T-helper 9 cell (primary cell): ENCODE measurements at regions not wholly inside any gene's neighbourhood (a gene's known extent, or its start where the extent isn't known, plus 50 kb on each side); places are given as distances from the start of the nearest gene placed in this dataset.

Experiments
- DNase-seq: peaks from one replicate; pipeline ENCODE4 v3.0.0-alpha.2; 2020

DNA sequence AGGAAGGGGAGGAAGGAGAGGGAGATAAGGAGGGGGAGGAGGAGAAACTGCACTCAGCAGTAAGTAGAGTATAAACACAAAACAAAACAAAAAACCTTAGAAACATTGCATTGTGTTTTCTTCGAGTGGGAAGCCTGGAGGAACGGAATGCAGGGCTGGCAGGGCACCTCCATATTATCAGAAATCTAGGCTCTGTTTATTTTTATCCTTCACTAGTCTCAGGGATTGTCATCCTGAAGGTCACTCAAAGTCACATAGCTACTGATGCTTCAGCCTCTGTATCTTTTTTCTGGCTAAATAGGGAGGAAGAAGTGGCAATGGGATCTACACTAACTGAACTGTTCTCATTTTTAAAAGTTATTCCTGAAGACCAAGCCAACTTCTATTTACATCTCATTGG, 467.8 kb downstream of the KCTD12 start:
- no peak for DNase-seq

DNA sequence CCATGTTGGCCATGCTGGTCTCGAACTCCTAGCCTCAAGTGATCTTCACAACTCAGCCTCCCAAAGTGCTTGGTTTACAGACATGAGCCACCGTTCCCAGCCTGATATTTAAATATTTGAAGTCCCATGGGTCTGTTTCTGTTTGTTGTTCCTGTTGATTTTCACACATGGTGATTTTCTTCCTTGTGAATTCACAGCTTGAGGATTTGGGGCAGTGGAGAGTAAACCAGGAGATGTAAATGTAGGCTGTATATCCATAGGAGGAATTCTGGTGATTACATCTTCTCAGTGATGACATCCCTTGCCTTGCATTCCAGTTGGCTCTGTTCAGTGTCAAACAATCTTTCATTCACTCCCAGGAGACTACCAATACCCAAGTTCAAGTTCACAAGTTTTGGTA, 471.9 kb downstream of the KCTD12 start:
- no peak for DNase-seq

DNA sequence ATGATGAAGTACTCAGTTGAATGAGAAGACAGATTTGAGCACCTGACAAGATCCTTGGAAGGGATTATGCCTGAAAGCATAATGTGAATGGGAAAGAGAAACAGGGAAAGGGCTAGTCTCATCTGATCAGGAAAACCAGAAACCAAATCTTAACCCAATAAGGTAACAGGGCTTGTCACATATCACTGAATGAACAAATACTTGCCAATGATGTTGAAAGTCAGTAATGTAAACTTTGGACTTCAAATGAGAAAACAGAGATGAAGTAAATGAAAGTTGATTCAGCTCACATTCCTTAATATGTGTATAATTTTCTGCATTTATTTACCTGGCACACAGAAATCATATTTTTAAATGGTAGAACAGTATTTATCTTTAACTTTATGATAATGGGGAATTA, 480.0 kb downstream of the KCTD12 start:
- no peak for DNase-seq

DNA sequence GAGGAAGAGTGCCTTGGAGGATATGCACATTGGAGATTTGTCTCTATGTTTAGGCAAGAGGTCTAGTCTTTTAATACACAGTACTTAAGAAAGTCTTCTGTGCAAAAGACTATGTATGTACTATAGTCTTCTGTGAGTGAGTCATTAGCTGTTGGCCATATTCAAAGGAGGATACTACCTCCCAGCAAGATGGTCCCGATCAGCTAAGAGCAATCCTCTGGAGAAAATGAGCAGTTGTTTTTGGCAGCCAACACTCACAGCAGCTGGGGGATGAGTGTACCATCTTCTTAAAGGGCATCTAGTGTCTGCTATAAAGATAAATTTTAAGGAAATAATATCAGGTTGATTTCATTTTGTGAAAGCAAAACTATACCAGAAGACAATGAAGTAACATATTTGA, 487.8 kb downstream of the KCTD12 start:
- DNase-seq, result no peak

DNA sequence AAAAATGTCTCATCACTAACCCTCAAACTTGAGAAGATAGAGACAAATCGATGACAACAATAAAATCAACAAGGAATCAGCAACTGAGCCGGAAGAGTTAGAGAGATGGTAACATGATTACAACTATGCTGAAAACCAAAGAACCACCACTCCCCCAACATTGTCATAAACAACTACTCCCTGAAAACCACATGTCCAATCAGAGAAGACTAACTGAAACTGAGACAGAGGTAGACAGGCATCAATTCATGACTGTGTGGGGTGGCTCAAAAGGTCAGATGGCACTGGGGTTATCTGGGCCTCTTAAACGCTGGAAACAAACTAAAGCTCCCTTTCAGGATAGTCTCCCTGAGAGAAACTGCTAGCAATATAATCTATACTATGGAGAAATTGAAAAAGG, 488.8 kb downstream of the KCTD12 start:
- DNase-seq, result no peak

DNA sequence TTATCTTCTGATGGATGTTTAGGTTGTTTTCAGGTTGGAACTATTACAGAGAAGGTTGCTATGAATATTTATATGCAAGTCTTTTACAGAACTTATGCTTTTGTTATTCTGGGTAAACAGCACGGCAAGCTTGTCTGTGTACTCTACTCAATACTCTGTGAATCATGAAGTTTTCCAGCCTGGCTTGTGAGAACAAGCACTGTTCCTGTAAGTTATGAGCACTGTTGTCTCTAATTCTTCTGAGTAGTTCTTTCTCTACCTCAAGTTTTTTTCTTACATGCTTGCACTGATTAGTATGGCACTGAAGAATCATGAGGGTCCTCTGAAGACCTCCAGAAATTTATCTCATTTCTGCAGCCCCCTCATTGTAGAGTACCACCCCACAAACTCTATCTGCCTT, 496.9 kb downstream of the KCTD12 start:
- no peak for DNase-seq

DNA sequence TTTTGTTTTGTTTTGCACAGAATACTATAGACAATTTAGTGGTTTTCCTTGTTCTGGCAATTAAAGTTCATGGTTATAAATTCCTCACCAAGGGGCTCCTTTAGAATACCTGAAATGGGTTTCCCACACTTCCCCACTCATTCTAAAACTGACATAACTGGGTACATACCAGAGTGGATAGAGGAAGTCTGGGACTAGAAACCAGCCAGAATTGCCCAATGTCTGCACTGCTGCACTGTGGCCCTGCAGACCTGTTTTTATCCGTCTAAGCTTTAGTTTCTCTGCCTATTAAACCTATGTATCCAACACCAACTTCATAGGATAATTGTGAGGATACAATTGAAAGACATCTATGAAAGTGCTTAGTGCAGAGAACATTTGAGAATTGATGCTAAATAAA, 498.6 kb downstream of the KCTD12 start:
- DNase-seq, result no peak

DNA sequence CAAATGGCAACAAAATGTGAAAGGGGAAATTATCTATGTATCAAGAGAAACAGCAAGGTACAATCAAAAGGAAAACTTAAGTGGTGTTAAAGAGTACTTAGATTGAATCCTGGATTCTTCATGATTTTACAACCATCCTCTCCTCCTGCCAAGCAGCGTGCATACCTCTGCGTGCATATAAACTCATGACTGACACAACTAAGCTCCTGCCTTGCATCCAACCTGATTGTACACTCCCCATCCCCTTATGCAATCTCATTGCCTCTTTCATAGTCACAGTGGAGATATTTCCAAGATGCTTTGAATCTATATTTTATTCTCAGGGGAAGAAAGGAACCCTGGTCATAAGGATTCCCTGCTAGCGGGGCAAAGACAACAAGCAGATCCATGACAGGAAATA, 499.9 kb downstream of the KCTD12 start:
- DNase-seq, result no peak

DNA sequence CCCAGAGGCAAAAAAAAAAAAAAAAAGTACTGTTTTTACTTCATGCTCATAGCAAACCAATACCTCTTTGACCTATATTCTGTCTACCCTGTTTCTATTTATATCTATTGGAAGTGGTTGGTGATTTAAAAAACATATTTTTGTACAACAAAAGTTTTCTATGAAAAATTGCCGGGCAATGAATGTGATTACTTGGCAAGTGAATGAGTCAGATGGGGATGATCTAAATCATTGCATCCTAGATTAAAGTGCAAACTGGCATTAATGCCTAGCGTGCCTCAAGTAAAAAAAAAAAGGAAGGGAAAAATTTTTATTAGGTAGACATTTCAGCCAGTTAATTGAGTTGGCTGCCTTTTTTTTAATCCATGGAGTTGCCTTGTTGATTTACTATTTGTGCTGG, 500.6 kb downstream of the KCTD12 start:
- no peak for DNase-seq

DNA sequence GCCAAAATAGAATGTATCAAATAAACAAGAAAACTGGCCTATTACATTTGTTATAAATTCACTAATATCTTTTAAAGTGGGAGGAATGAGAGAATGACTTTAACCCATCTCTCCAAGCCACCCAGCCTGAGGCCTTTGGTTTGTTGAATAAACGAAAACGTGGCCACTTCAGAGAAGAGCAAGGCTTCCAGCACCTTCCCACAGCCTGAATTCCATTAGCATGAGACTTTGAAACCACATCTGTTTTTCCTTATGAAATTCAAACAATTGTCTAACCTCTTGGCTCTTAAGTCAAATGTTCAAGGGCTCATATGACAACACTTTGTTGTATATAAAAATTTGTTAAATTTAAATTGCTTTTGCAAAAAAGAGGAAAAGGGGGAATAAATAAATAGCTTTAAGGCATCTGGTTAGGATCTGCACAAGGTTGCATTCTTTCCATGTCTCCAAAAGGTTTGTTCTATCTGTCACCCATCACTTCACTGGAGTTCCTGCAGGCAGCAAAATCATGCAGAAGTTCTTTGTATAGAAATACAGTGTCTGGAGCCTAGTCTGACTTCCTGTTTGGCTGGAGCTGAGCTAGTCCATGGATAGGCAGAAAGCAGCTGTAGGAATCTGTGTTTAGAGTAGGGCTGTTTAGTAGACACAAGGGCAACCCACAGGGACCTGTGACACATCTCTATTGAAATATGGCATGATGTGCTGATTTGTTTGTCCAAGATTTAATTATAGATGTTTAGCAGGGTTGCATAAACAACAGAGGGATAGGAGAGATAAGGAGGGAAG, 502.3 kb downstream of the KCTD12 start:
- DNase-seq, result no peak

DNA sequence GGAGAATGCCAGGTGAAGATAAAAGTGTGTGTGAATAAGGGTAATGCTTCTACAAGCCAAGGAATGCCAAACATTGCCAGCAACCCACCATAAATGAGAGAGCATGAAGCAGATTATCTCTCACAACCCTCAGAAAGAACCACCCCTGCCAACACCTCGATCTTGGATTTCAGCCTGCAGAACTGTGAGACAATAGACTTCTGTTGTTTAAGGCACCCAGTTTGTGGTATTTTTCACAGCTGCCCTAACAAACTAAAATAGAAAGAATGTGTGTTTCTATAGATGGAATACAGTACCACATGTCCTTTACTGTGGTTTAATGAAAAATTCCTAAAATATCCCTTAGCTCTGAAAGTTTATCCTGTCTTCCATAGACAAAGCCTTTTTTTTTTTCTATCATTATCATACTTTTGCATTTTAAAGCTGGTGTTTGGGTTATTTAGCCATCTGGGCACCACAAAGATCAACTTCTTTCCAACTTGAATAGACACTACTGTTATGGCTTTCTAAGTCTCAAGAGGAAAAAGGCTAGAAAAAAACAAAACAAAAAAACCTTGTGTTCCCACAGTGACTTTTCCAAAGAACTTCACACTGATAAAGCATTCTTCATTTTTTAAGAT, 505.6 kb downstream of the KCTD12 start:
- DNase-seq, result no peak

DNA sequence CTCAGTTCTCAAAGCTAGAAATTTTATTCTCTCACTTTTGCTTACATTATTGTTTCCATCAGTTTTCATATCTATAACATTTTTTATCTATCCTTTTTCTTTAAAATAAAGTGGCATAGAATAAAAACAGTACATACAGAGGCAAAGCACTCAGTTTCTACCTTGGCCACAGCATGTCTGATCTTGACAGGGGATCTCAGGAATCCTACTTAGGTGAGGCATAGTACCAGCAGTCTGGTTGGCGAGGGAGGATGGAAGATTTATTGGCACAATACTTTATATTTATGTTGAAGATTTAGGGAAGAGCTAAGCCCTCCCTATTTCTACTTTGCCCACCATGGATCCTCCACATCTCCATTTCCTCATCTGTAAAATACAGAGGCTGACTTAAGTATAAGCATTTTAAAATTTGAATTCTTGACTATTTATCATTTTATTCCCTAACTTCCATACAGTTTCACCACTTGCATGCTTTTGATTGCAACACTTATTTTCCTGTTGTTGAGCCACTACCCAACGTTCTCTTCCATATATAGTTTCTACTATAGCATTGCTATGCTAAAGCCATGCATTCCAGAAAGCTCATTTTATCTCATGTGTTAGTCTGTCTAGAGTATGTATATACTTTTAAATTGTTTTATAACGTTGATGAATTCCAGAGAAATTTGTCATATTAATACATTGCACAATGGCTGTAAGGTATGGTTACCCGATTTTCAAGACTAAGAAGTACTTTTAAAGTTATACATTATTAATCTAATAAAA, 506.7 kb downstream of the KCTD12 start:
- DNase-seq, result no peak

DNA sequence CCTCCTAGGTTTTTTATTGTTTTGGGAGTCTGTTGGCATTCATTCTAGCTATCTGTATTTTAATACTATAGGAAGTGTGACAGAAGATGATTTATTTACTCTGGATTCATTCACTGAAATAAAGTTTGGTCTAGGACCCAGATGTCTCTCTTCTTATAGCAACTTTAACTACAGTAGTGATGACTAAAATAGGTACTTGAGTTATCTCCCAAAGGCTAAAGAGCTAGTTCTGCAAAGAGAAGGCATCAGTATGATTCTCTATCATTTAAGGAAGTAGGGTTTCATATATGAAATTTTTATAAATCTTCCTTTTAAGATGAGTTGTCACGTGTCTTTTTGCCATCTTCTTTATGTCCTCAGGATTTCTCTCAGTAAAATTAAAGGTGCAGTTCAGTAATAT, 507.4 kb downstream of the KCTD12 start:
- DNase-seq, result no peak

DNA sequence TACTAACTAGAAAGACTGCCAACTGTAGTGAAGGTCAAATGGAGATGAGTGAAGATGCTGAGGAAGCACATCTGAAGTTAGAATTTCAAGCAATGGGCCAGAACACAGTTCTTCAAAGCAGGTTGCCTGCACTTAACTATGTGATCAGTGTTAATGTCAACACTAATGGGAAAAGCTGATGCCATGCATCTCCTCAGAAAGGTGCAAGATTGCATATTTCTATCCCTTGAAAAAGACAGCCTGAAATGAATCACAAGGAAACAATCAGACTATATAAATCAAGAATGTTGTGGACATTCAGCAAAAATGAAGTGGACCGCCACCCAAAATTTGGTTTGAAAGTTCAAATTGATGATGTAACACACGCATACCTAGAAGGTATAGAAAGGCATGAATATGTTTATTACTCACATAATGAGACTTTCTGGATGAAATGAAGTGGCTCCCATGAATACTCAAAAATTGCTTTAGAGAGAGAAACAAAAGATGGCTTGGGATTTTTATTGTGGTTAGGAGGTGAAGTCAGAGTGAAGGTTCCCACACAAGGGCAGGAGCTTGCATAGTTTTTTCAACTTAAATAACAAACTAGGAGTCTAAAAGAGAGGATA, 522.4 kb downstream of the KCTD12 start:
- DNase-seq, result no peak

DNA sequence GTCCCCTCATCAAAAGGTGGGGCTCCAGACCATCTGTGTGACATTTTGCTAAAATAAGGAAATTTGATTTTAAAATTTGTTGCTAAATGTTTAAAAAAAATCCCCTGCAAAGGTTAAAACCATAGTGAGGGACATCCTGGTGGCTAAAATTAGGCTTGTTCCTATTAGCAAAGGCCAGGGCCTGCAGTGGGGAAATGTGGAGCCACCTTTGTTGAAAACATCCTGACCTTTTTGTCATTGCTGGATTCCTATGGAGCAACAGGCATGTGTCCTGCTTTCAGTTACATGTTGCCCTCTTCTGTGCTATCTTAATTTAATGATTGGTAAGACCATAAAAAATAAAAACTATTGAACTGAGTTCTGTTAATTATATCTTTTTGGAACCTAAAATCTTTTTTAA, 524.3 kb downstream of the KCTD12 start:
- no peak for DNase-seq

DNA sequence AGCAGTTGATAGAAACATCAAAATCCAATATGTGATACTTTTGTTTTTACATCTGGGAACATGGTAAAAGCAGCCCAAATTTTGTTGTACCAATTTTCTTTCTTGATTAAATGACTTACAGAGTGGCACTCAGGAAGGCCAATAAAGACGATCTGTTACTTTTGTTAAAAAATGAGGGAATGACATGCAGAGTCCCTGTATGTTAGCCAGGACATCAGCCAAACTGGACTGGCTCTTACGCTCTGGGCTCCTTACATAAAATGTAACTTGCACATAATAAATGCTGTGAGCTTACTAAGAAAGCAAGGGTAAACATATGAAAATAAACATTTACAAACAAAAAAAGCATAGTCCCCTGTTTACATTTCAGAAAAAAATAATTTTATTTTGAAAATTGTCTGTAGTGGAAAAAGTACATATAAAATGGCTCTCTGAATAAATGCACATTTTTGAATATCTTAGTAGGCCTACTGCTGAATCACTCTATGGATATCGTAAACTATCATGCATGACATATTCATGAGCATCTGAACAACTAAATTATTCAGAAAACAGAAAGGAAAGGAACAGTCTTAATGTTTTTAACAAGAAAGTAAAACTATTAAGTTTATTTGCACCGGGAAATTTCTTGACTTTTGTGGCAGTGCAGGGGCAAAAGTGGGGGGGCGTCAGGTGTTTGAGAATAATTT, 534.5 kb downstream of the KCTD12 start:
- DNase-seq, result no peak

DNA sequence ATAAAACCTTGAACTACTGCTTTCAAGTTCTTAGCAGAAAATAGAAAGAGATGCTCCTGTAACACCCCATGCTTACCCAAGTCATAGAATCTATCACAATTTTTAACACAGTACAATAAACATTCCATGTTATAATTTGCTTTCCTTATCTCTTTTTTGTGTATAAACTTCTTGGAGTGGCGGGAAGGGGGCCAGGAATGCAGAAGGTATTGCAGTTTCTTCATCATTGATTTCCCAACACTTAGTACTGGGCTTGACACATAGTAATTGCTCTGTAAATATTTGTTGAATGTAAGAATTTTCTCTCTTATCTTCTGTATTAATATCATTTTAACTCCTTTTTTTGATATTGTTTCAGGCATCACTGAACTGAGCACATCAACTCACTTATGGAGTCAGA, 535.8 kb downstream of the KCTD12 start:
- DNase-seq, result no peak

DNA sequence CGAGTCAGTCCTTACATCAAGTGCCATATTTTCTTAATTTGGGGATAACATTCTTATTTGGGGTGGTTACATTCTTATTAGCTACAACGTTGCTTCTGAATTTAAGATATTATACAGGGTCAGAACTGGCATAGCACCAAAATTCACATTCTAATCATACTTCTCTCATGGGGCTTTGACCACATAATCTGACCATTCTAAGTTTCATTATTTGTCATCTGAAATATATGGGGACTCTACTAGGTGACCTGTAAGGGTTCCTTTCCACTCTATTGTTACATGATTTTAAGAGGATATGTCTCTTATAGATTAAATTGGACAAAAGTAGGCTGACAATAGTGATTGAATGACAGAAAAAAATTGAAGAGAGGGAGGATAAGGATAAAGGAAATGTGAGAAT, 536.5 kb downstream of the KCTD12 start:
- DNase-seq, result no peak

DNA sequence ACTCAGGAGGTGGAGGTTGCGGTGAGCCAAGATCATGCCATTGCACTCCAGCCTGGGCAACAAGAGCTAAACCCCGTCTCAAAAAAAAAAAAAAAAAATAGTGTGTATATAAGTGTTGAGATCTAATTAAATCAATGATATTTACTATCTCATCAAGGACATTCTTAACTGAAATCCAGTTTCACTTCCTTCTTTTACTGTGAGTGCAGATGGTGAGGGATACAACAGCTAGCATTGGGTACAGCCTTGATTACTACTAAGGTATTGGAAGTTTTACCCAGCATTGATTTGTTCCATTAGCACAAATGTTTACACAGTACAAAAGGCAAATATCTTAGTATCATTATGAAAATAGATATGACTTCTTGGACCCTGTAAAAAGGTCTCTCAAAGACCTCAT, 546.6 kb downstream of the KCTD12 start:
- DNase-seq, result no peak

DNA sequence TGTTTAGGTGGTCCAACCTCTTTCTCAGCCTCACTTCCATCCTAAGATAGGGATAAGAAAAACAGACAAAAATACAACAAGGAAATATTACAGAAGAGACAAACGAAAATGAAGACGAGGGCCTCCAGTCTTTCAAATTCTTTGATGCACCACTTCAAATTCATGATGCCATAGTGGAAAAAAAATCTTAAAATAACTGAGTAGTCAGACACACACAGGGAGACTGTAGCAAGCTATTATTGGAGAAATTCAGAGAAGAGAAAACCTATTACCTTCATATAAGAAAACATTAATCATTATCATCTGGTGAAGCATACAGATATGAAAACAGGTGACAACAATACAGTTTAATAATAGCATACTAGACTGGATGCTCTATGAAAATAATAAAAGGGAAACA, 548.2 kb downstream of the KCTD12 start:
- no peak for DNase-seq

DNA sequence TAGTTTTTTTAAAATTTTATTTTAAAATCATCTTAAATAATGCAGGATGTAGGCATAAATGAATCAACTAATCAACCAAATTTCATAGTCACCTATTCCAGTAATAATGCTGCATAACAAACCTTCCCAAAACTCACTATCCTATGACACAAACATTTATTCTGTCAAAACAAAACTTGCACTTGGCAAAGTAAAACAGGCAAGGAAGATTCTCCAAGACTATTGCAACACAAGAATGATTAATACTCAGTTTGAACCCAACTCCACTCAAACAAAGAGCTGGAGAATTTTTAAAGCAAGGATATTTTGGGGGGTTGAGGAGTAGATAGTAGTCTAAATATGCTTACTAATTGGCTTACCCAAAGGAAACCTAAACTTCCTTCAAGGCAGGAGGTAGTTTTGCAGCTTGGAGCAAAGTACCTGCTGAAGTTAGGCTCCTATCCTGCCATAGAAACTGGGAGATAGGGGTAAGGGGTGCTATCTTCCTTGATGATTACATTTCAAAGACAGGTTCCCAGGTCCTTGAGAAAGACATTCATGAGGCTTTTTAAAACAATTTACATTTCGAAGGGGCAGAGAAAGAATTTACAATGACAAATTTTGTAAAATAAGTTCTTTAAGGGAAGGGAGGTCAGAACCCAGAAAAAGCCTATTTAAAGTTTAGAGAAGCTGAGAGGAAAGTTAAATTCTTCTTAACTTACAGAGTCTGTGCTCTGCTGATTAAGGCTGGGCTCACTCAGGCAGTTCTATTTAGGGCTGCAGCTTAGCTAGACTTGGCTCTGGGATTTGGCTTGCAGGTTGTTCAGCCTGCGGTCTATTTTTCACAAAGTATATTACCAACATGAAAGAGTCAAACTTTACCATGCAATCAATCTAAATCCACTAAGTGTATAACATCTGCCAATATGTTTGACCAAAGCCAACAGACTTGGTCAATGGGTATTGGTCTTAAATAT, 549.0 kb downstream of the KCTD12 start:
- no peak for DNase-seq

DNA sequence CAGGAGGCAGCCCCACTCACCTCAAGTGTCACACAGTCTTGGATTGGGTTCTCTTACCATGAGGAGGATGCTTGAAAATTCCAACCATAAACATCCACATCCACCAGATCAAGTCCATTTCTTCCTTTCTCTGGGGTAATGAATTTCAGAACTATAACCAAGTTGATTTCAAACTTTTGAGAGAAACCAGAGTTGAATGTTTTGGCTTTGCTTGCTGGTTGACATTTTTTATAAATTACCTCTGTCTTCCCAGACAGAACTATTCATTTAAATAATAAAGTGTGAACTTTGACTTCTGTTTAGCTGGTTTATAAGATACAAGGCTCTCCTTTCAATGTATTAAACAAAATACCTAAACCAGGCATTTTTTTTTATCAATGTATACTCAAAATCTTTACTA, 550.7 kb downstream of the KCTD12 start:
- DNase-seq, result no peak
